Loucy (cell line): ENCODE measurements at regions not wholly inside any gene's neighbourhood (a gene's known extent, or its start where the extent isn't known, plus 50 kb on each side); places are given as distances from the start of the nearest gene placed in this dataset.
A peak's percentile ranks its signal among the peaks of the same experiment; 100 is the strongest.

ENCODE experiments used
- H2AFZ ChIP-seq: fragments of 200-600 bp; sonication (generic); 2 replicates; pipeline ENCODE4 v1.6.0; 2016; ENCODE audit warnings: antibody characterized with exemption, mild to moderate bottlenecking, low read length, moderate library complexity
- H3F3A ChIP-seq: fragments of 200-600 bp; 2 replicates; pipeline ENCODE4 v1.6.0; 2016; ENCODE audit warnings: antibody characterized with exemption, low read depth, mild to moderate bottlenecking
- H3K27me3 ChIP-seq: fragments of 200-600 bp; sonication (generic); 2 replicates; pipeline ENCODE4 v1.6.1; 2014; ENCODE audit warnings: low read length, mild to moderate bottlenecking; ENCODE audit not compliant: insufficient read depth, poor library complexity, severe bottlenecking
- H3K36me3 ChIP-seq: fragments of 200-600 bp; sonication (generic); 2 replicates; pipeline ENCODE4 v1.6.1; 2016; ENCODE audit warnings: low read length; ENCODE audit not compliant: insufficient read depth
- H3K4me1 ChIP-seq: fragments of 200-600 bp; sonication (generic); 2 replicates; pipeline ENCODE4 v1.5.1; 2014; ENCODE audit warnings: low read length, mild to moderate bottlenecking; ENCODE audit not compliant: insufficient read depth, poor library complexity, severe bottlenecking
- H3K4me2 ChIP-seq: fragments of 200-600 bp; sonication (generic); 2 replicates; pipeline ENCODE4 v1.6.0; 2014; ENCODE audit warnings: antibody characterized with exemption, low read length, low read depth, mild to moderate bottlenecking; ENCODE audit not compliant: poor library complexity, severe bottlenecking
- H3K4me3 ChIP-seq: fragments of 200-600 bp; sonication (generic); 2 replicates; pipeline ENCODE4 v1.5.1; 2014; ENCODE audit warnings: low read length, mild to moderate bottlenecking, mixed read lengths; ENCODE audit not compliant: poor library complexity, severe bottlenecking
- H3K79me2 ChIP-seq: fragments of 200-600 bp; sonication (generic); 2 replicates; pipeline ENCODE4 v1.6.1; 2014; ENCODE audit warnings: low read length; ENCODE audit not compliant: insufficient read depth
- H3K9ac ChIP-seq: fragments of 200-600 bp; sonication (generic); 2 replicates; pipeline ENCODE4 v1.6.0; 2014; ENCODE audit warnings: mild to moderate bottlenecking, low read depth, low read length, moderate library complexity; ENCODE audit not compliant: poor library complexity, severe bottlenecking
- H3K9me2 ChIP-seq: fragments of 200-600 bp; sonication (generic); replicated peaks from 2 replicates; pipeline ENCODE4 v1.6.1; 2016; ENCODE audit warnings: low read depth, low read length, mixed read lengths
- H3K9me3 ChIP-seq: fragments of 200-600 bp; sonication (generic); 2 replicates; pipeline ENCODE4 v1.6.1; 2014; ENCODE audit warnings: mild to moderate bottlenecking, antibody characterized with exemption, low read length, low read depth; ENCODE audit not compliant: insufficient read depth
- H4K20me1 ChIP-seq: fragments of 200-600 bp; sonication (generic); 2 replicates; pipeline ENCODE4 v1.6.0; 2014; ENCODE audit warnings: antibody characterized with exemption, low read length, mild to moderate bottlenecking; ENCODE audit not compliant: insufficient read depth, poor library complexity, severe bottlenecking
- EZH2phosphoT487 ChIP-seq: fragments of 200-600 bp; IDR thresholded peaks from 2 replicates; pipeline ENCODE4 v1.6.1; 2018; ENCODE audit warnings: antibody characterized with exemption, mild to moderate bottlenecking, moderate library complexity, borderline replicate concordance
- TF ChIP-seq, protein P1 (sequence below): fragments of 200-600 bp; sonication (generic); conservative IDR thresholded peaks from 2 replicates; pipeline ENCODE4 v1.5.1; 2014; ENCODE audit warnings: mild to moderate bottlenecking, antibody characterized with exemption, low read length

DNA sequence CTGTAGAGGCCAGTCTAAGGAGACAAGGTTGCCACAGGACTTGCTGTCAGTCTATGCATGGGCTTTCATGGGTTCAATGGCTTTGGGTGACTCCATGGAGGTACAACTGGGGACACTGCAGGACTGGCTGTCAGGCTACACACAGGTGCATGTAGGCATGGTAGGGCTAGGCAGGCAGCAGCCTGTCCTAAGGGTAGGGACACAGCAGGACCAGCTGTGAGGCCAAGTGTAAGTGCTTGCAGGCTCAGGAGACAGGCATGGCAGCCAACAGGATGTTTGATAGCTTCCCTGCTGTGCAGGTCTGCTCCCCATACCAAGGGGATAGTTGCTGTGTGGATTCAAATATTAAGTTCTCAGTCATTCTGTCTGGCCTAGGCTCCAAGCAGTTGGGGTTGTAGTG is 181.0 kb upstream of the NPY start:
- Histone ChIP-seq H3K79me2 (no peaks in the 10 kb centered on the region), H3K9ac (no peak overlapping the region), H3K27me3 (no peaks in the 10 kb centered on the region), H3K9me2 (no peaks in the 10 kb centered on the region), H3K4me2 (no peak overlapping the region), H3F3A (no peaks in the 10 kb centered on the region), H2AFZ (no peak overlapping the region), H3K9me3 (peaks cover 7% of the 10 kb centered on the region; the same call in 1 of the 2 replicates), H3K36me3 (no peaks in the 10 kb centered on the region), H4K20me1 (no peaks in the 10 kb centered on the region), H3K4me3 (no peak overlapping the region), H3K4me1 (no peaks in the 10 kb centered on the region)
- TF ChIP-seq, protein P1, sequence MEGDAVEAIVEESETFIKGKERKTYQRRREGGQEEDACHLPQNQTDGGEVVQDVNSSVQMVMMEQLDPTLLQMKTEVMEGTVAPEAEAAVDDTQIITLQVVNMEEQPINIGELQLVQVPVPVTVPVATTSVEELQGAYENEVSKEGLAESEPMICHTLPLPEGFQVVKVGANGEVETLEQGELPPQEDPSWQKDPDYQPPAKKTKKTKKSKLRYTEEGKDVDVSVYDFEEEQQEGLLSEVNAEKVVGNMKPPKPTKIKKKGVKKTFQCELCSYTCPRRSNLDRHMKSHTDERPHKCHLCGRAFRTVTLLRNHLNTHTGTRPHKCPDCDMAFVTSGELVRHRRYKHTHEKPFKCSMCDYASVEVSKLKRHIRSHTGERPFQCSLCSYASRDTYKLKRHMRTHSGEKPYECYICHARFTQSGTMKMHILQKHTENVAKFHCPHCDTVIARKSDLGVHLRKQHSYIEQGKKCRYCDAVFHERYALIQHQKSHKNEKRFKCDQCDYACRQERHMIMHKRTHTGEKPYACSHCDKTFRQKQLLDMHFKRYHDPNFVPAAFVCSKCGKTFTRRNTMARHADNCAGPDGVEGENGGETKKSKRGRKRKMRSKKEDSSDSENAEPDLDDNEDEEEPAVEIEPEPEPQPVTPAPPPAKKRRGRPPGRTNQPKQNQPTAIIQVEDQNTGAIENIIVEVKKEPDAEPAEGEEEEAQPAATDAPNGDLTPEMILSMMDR: no peak
- no peak for TF ChIP-seq EZH2phosphoT487

- H2AFZ ChIP-seq: peak overlapping the region; percentile 85
- peaks cover 21% of the 10 kb centered on the region for H3K4me1 ChIP-seq
- H3K27me3 ChIP-seq: no peaks in the 10 kb centered on the region
- H3K79me2 ChIP-seq: no peaks in the 10 kb centered on the region
- no peaks in the 10 kb centered on the region for H3K9me3 ChIP-seq
- TF ChIP-seq, protein P1: no peak
- no peak for TF ChIP-seq EZH2phosphoT487
- H3K4me2 ChIP-seq: peak overlapping the region; percentile 69
- H3K4me3 ChIP-seq: peak overlapping the region; percentile 21
- H3K9ac ChIP-seq: peak overlapping the region; percentile 47
- no peaks in the 10 kb centered on the region for H3F3A ChIP-seq
- H3K36me3 ChIP-seq: no peaks in the 10 kb centered on the region
- no peaks in the 10 kb centered on the region for H3K9me2 ChIP-seq
- no peaks in the 10 kb centered on the region for H4K20me1 ChIP-seq
Measured at GRCh38 chr7:24108906-24109376, 175.0 kb upstream of the NPY start.

- Histone ChIP-seq H3K4me2 (no peak overlapping the region), H3K9me3 (no peaks in the 10 kb centered on the region), H4K20me1 (no peaks in the 10 kb centered on the region), H3K4me3 (no peak overlapping the region), H3K36me3 (no peaks in the 10 kb centered on the region), H3K27me3 (no peaks in the 10 kb centered on the region), H3K79me2 (no peaks in the 10 kb centered on the region), H3F3A (no peaks in the 10 kb centered on the region), H3K4me1 (peaks cover 21% of the 10 kb centered on the region), H3K9me2 (no peaks in the 10 kb centered on the region), H2AFZ (peak overlapping the region; percentile 85), H3K9ac (peak overlapping the region; percentile 47)
- no peak for TF ChIP-seq EZH2phosphoT487
- TF ChIP-seq, protein P1: no peak
Measured at GRCh38 chr7:24110056-24110455, 173.9 kb upstream of the NPY start.
